BLaER1 (cell line): ENCODE measurements at regions not wholly inside any gene's neighbourhood (a gene's known extent, or its start where the extent isn't known, plus 50 kb on each side); places are given as distances from the start of the nearest gene placed in this dataset.
A peak's percentile ranks its signal among the peaks of the same experiment; 100 is the strongest.

Experiments
- H3K27ac ChIP-seq: shearing (Covaris generic); formaldehyde crosslinking; 2 replicates; pipeline ENCODE4 v1.8.1; 2022
- H3K27me3 ChIP-seq: shearing (Covaris generic); formaldehyde crosslinking; 2 replicates; pipeline ENCODE4 v1.8.1; 2022
- H3K36me3 ChIP-seq: shearing (Covaris generic); formaldehyde crosslinking; 2 replicates; pipeline ENCODE4 v1.8.1; 2022
- H3K4me1 ChIP-seq: shearing (Covaris generic); formaldehyde crosslinking; 2 replicates; pipeline ENCODE4 v1.8.1; 2022
- H3K4me2 ChIP-seq: shearing (Covaris generic); formaldehyde crosslinking; 2 replicates; pipeline ENCODE4 v1.8.1; 2022
- H3K4me3 ChIP-seq: shearing (Covaris generic); formaldehyde crosslinking; 2 replicates; pipeline ENCODE4 v1.8.1; 2022
- H3K9ac ChIP-seq: shearing (Covaris generic); formaldehyde crosslinking; 2 replicates; pipeline ENCODE4 v1.8.1; 2022
- H3K9me3 ChIP-seq: shearing (Covaris generic); formaldehyde crosslinking; 2 replicates; pipeline ENCODE4 v1.8.1; 2022
- H4K20me1 ChIP-seq: shearing (Covaris generic); formaldehyde crosslinking; 2 replicates; pipeline ENCODE4 v1.8.1; 2022
- Cebpa-rat ChIP-seq: shearing (Covaris generic); IDR thresholded peaks from 2 replicates; pipeline ENCODE4 v1.8.1; 2022

GRCh38 chr12:124517260-124518050 is 50.0 kb downstream of the NCOR2 start:
- H3K4me3 ChIP-seq: no peak overlapping the region
- 0 out of 2 replicates have a peak overlapping the region, but pooled peaks have one; percentile 52 for H3K9ac ChIP-seq
- no peaks in the 10 kb centered on the region for H3K27me3 ChIP-seq
- TF ChIP-seq Cebpa-rat: no peak
- peaks cover 23% of the 10 kb centered on the region for H3K36me3 ChIP-seq
- peaks cover 100% of the 10 kb centered on the region for H4K20me1 ChIP-seq
- peak overlapping the region; percentile 98 for H3K4me2 ChIP-seq
- H3K9me3 ChIP-seq: no peaks in the 10 kb centered on the region
- peak overlapping the region; percentile 43; the same call in 1 of the 2 replicates for H3K27ac ChIP-seq
- peaks cover 99% of the 10 kb centered on the region for H3K4me1 ChIP-seq

- no peak overlapping the region for H3K4me3 ChIP-seq
- peak overlapping the region; percentile 98 for H3K4me2 ChIP-seq
- H3K9me3 ChIP-seq: no peaks in the 10 kb centered on the region
- peaks cover 99% of the 10 kb centered on the region for H3K4me1 ChIP-seq
- no peak overlapping the region for H3K9ac ChIP-seq
- H3K27ac ChIP-seq: no peak overlapping the region
- peaks cover 100% of the 10 kb centered on the region for H4K20me1 ChIP-seq
- TF ChIP-seq Cebpa-rat: no peak
- H3K27me3 ChIP-seq: no peaks in the 10 kb centered on the region
- H3K36me3 ChIP-seq: peaks cover 23% of the 10 kb centered on the region
These were observed 50.6 kb downstream of the NCOR2 start for GRCh38 chr12:124516850-124517249.

- no peaks in the 10 kb centered on the region for H3K27me3 ChIP-seq
- TF ChIP-seq Cebpa-rat: no peak
- peaks cover 99% of the 10 kb centered on the region for H3K4me1 ChIP-seq
- no peak overlapping the region for H3K4me2 ChIP-seq
- peaks cover 27% of the 10 kb centered on the region for H3K36me3 ChIP-seq
- H3K9me3 ChIP-seq: no peaks in the 10 kb centered on the region
- H4K20me1 ChIP-seq: peaks cover 100% of the 10 kb centered on the region
- H3K4me3 ChIP-seq: no peak overlapping the region
- H3K9ac ChIP-seq: no peak overlapping the region
- H3K27ac ChIP-seq: peak overlapping the region; percentile 40
These were observed 51.4 kb downstream of the NCOR2 start for GRCh38 chr12:124515981-124516380.

- H3K9ac ChIP-seq: no peak overlapping the region
- H4K20me1 ChIP-seq: peaks cover 100% of the 10 kb centered on the region
- no peak overlapping the region for H3K4me3 ChIP-seq
- peaks cover 99% of the 10 kb centered on the region for H3K4me1 ChIP-seq
- no peak for TF ChIP-seq Cebpa-rat
- H3K27ac ChIP-seq: 0 out of 2 replicates have a peak overlapping the region, but pooled peaks have one; percentile 40
- H3K4me2 ChIP-seq: no peak overlapping the region
- no peaks in the 10 kb centered on the region for H3K9me3 ChIP-seq
- peaks cover 28% of the 10 kb centered on the region for H3K36me3 ChIP-seq
- no peaks in the 10 kb centered on the region for H3K27me3 ChIP-seq
These were observed 52.1 kb downstream of the NCOR2 start for GRCh38 chr12:124514996-124515932.

GRCh38 chr12:124514145-124514995 is 53.0 kb downstream of the NCOR2 start:
- no peak overlapping the region for H3K4me3 ChIP-seq
- peaks cover 99% of the 10 kb centered on the region for H3K4me1 ChIP-seq
- no peaks in the 10 kb centered on the region for H3K9me3 ChIP-seq
- no peak for TF ChIP-seq Cebpa-rat
- H4K20me1 ChIP-seq: peaks cover 100% of the 10 kb centered on the region
- no peak overlapping the region for H3K9ac ChIP-seq
- H3K4me2 ChIP-seq: no peak overlapping the region; the same call in 1 of the 2 replicates
- H3K27me3 ChIP-seq: no peaks in the 10 kb centered on the region
- H3K36me3 ChIP-seq: peaks cover 28% of the 10 kb centered on the region
- H3K27ac ChIP-seq: no peak overlapping the region

GRCh38 chr12:124513297-124513867 is 54.0 kb downstream of the NCOR2 start:
- Histone ChIP-seq H3K9ac (no peak overlapping the region), H3K4me1 (peaks cover 99% of the 10 kb centered on the region), H3K27ac (peak overlapping the region; percentile 63)

GRCh38 chr12:124512667-124513296 is 54.6 kb downstream of the NCOR2 start:
- H3K4me1 ChIP-seq: peaks cover 99% of the 10 kb centered on the region
- peak overlapping the region; percentile 80 for H3K4me2 ChIP-seq
- H4K20me1 ChIP-seq: peaks cover 100% of the 10 kb centered on the region
- H3K9ac ChIP-seq: peak overlapping the region; percentile 48; the same call in 1 of the 2 replicates
- peaks cover 28% of the 10 kb centered on the region for H3K36me3 ChIP-seq
- no peaks in the 10 kb centered on the region for H3K9me3 ChIP-seq
- H3K4me3 ChIP-seq: no peak overlapping the region; the same call in 1 of the 2 replicates
- H3K27ac ChIP-seq: peak overlapping the region; percentile 63
- no peaks in the 10 kb centered on the region for H3K27me3 ChIP-seq
- TF ChIP-seq Cebpa-rat: no peak

More at GRCh38 chr12:124513297-124513867, 54.0 kb downstream of the NCOR2 start:
- H3K27me3 ChIP-seq: no peaks in the 10 kb centered on the region
- TF ChIP-seq Cebpa-rat: no peak
- peaks cover 100% of the 10 kb centered on the region for H4K20me1 ChIP-seq
- H3K9me3 ChIP-seq: no peaks in the 10 kb centered on the region
- peak overlapping the region; percentile 80 for H3K4me2 ChIP-seq
- H3K36me3 ChIP-seq: peaks cover 28% of the 10 kb centered on the region
- H3K4me3 ChIP-seq: no peak overlapping the region

- Histone ChIP-seq H3K4me3 (no peak overlapping the region), H3K36me3 (peaks cover 28% of the 10 kb centered on the region), H3K9me3 (no peaks in the 10 kb centered on the region), H4K20me1 (peaks cover 100% of the 10 kb centered on the region), H3K4me1 (peaks cover 99% of the 10 kb centered on the region), H3K9ac (0 out of 2 replicates have a peak overlapping the region, but pooled peaks have one; percentile 10), H3K27me3 (no peaks in the 10 kb centered on the region), H3K4me2 (peak overlapping the region; percentile 80), H3K27ac (peak overlapping the region; percentile 51; the same call in 1 of the 2 replicates)
- TF ChIP-seq Cebpa-rat: no peak
These were observed 56.0 kb downstream of the NCOR2 start for GRCh38 chr12:124511259-124511985.
